Thymus (tissue), 11 donors: ENCODE measurements at regions not wholly inside any gene's neighbourhood (a gene's known extent, or its start where the extent isn't known, plus 50 kb on each side); places are given as distances from the start of the nearest gene placed in this dataset.
"Not testable (repeated sequence)": the region's sequence is repeated elsewhere in the genome, so short reads cannot be mapped to it uniquely, and the experiment has no call there.

ENCODE experiments used
- DNase-seq, 9 donors: peaks; one replicate each; pipeline ENCODE4 v3.0.0-alpha.2; 2013; ENCODE audit warnings: low spot score in 9 of 9, low read depth in 6 of 9, missing footprints in 1 of 9
- H3K27ac ChIP-seq, 2 donors: one replicate each; pipeline ENCODE4 v1.5.1; 2013; ENCODE audit warnings: control low read depth in 1 of 2, low read depth in 1 of 2, low read length in 1 of 2, mild to moderate bottlenecking in 1 of 2, moderate library complexity in 1 of 2
- H3K27me3 ChIP-seq, 2 donors: one replicate each; pipeline ENCODE4 v1.5.1; 2013; ENCODE audit warnings: low read length in 1 of 2; ENCODE audit not compliant: control insufficient read depth in 2 of 2, insufficient read depth in 1 of 2
- H3K36me3 ChIP-seq, 2 donors: one replicate each; pipeline ENCODE4 v1.5.1; 2013; ENCODE audit warnings: low read length in 1 of 2, mild to moderate bottlenecking in 1 of 2, moderate library complexity in 1 of 2; ENCODE audit not compliant: control insufficient read depth in 2 of 2, insufficient read depth in 2 of 2
- H3K4me1 ChIP-seq, 2 donors: one replicate each; pipeline ENCODE4 v1.5.1; 2013; ENCODE audit warnings: low read length in 2 of 2; ENCODE audit not compliant: control insufficient read depth in 2 of 2, insufficient read depth in 2 of 2
- H3K4me3 ChIP-seq, 2 donors: one replicate each; pipeline ENCODE4 v1.5.1; 2013; ENCODE audit warnings: low read length in 2 of 2, control low read depth in 1 of 2, mild to moderate bottlenecking in 1 of 2
- H3K9me3 ChIP-seq, 2 donors: one replicate each; pipeline ENCODE4 v1.5.1; 2013; ENCODE audit warnings: low read length in 1 of 2, mild to moderate bottlenecking in 1 of 2; ENCODE audit not compliant: control insufficient read depth in 2 of 2, insufficient read depth in 1 of 2
- WGBS: extraction: QIAGEN DNeasy Blood & Tissue Kit; methylation state at CpG from one replicate; pipeline ENCODE4 v1.1.7; 2013; 5-methylcytosine and 5-hydroxymethylcytosine counted together
- donor health status: healthy.

- no peak for DNase-seq
- Histone ChIP-seq H3K36me3 (no peaks in the 10 kb centered on the region), H3K27ac (no peak overlapping the region), H3K4me1 (no peaks in the 10 kb centered on the region), H3K27me3 (no peaks in the 10 kb centered on the region), H3K4me3 (no peak overlapping the region), H3K9me3 (no peaks in the 10 kb centered on the region)
- WGBS = 92% methylated on average over 3 of the region's 3 CpGs
Measured at GRCh38 chr2:138066139-138066806, 102.0 kb downstream of the HNMT start.

DNA sequence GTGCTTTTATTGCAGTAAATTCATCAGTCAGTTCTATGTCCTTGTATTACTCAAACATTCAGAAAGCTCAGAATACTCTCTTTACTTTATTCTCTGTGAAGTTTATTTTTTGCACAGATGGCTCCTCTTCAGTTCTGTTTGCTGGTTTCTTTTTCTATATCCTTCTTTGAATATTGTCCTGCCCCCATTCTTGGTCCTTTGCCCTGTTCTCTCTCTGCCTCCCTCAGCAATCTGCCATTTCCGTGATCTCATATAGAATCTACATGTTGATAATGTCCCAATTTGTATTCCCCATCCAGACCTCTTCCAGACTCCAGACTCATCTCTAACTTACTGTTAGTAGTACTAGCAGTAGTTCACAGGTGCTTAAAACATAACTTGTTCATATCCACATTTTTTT is 102.6 kb downstream of the HNMT start:
- WGBS = 91% methylated on average over 1 of the region's 1 CpG
- no peaks in the 10 kb centered on the region for H3K4me1 ChIP-seq
- no peak overlapping the region for H3K4me3 ChIP-seq
- no peak for DNase-seq
- H3K27me3 ChIP-seq = no peaks in the 10 kb centered on the region
- H3K9me3 ChIP-seq = no peaks in the 10 kb centered on the region
- no peaks in the 10 kb centered on the region for H3K36me3 ChIP-seq
- H3K27ac ChIP-seq = no peak overlapping the region

DNA sequence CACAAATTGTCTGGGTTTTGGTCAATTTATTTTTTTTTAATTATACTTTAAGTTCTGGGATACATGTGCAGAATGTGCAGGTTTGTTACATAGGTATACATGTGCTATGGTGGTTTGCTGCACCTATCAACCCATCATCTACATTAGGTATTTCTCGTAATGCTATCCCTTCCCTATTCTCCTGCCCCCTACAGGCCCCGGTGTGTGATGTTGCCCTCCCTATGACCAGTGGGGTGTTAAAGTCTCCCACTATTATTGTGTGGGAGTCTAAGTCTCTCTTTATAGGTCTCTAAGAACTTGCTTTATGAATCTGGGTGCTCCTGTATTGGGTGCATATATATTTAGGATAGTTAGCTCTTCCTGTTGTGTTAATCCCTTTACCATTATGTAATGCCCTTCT is 104.4 kb downstream of the HNMT start:
- H3K9me3 ChIP-seq, H3K36me3 ChIP-seq, H3K4me1 ChIP-seq, H3K27ac ChIP-seq, DNase-seq, H3K4me3 ChIP-seq, H3K27me3 ChIP-seq: not testable (repeated sequence)
- 90% methylated on average over 2 of the region's 2 CpGs for WGBS

- not testable (repeated sequence) for H3K36me3 ChIP-seq, H3K4me3 ChIP-seq, H3K27me3 ChIP-seq, H3K4me1 ChIP-seq, H3K27ac ChIP-seq, H3K9me3 ChIP-seq, DNase-seq
- 91% methylated on average over 7 of the region's 7 CpGs for WGBS
Measured at GRCh38 chr2:138071042-138071719, 106.9 kb downstream of the HNMT start.

DNA sequence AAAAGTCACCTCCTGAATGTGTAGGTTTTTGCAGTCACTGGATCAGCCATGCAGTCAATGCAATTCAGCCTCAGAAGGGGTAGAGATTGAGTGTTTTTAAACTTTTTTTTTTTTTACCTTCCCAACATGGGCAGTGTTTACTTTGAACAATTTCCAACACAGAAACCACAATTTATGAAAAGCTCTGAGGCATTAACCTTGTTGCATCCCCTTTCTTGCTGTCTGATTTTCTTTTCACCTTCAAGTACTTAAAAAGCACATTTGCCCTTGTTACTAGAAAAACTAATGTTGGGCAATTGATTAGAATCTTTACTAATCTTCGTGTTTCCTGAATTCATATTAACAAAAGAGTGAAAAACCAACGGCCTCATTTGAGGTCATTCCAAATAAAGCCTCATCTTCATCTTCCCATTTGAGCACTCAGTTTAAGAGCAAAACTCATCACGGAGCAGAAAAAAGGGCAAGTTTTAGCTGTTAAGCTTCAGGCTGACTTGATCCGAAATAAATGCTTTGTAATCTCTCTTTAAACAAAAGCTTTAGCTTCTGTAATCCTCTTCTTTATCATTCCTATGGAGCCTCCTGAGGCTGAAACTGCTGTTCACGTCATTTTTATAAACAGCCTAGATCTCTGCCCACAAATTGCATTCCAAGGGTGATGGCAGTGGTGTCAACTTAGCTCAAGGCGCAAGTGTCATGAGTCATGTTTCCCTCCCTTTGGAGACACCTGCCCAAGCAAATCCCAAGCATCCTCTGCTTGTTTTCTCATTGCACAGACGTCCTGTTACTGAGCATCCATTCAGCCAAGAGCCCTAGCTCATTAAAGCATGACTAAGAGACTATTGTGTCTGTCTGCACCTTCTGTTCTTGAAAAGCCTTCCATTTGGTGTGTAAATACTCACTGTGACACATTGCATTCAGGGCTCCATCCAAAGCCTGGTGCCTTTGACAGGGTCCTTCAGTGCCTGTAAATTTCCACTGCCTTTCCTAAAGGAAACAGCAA is 107.7 kb downstream of the HNMT start:
- Histone ChIP-seq H3K36me3 (no peaks in the 10 kb centered on the region), H3K9me3 (no peaks in the 10 kb centered on the region), H3K4me1 (no peaks in the 10 kb centered on the region), H3K27ac (no peak overlapping the region), H3K27me3 (no peaks in the 10 kb centered on the region), H3K4me3 (no peak overlapping the region)
- WGBS = 83% methylated on average over 7 of the region's 7 CpGs
- no peak for DNase-seq

GRCh38 chr2:138078153-138078552 is 113.9 kb downstream of the HNMT start:
- WGBS = 90% methylated on average over 3 of the region's 3 CpGs
- no peaks in the 10 kb centered on the region for H3K9me3 ChIP-seq
- H3K36me3 ChIP-seq = no peaks in the 10 kb centered on the region
- no peak for DNase-seq
- no peaks in the 10 kb centered on the region for H3K4me1 ChIP-seq
- H3K4me3 ChIP-seq = no peak overlapping the region
- H3K27me3 ChIP-seq = no peaks in the 10 kb centered on the region
- no peak overlapping the region for H3K27ac ChIP-seq

GRCh38 chr2:138079976-138080375 is 115.7 kb downstream of the HNMT start:
- Histone ChIP-seq H3K9me3 (no peaks in the 10 kb centered on the region), H3K36me3 (no peaks in the 10 kb centered on the region), H3K4me3 (no peak overlapping the region), H3K27me3 (no peaks in the 10 kb centered on the region), H3K27ac (no peak overlapping the region), H3K4me1 (no peaks in the 10 kb centered on the region)
- DNase-seq = no peak
- WGBS = 100% methylated on average over 2 of the region's 2 CpGs

GRCh38 chr2:138081225-138082073 is 117.2 kb downstream of the HNMT start:
- Histone ChIP-seq H3K4me3 (no peak overlapping the region), H3K36me3 (no peaks in the 10 kb centered on the region), H3K4me1 (no peaks in the 10 kb centered on the region), H3K27me3 (no peaks in the 10 kb centered on the region), H3K27ac (no peak overlapping the region), H3K9me3 (no peaks in the 10 kb centered on the region)
- WGBS = 81% methylated on average over 8 of the region's 8 CpGs
- DNase-seq = no peak
